ENCODE measurements at regions not wholly inside any gene's neighbourhood (a gene's known extent, or its start where the extent isn't known, plus 50 kb on each side); places are given as distances from the start of the nearest gene placed in this dataset.

GRCh38 chr21:35895598-35895997 lies 164.7 kb downstream of the SETD4 start:
- DNase-seq (ENCODE audit: low read depth) = no peak

GRCh38 chr21:35893156-35893555 lies 167.2 kb downstream of the SETD4 start:
- DNase-seq (ENCODE audit: low read depth) = no peak

DNA sequence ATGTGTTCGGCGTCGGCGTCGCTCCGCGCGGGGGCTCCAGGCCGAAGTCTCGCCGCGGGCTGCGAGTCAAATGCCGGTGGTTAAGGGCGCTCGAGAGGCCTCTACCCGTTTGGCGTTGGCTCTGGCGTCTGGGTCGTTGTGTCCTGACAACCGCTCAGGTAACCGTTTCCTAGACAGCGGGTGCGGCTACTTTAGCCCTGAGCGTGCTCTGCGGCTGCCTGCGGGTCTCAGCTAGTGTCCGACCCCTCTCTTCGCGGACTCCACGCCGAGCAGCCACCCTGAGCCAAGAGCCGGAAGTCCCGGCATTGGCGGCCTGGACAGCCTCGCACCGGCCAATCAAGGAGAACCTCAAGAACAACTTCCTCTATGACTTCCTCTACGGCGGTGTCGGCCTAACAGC lies 173.4 kb downstream of the SETD4 start:
- no peak for DNase-seq (ENCODE audit: low read depth)

- no peak for DNase-seq (ENCODE audit: low read depth)
Observed at GRCh38 chr21:35885942-35886541, 174.3 kb downstream of the SETD4 start.

- no peak for DNase-seq (ENCODE audit: low read depth)
Observed at GRCh38 chr21:35882791-35883240, 177.5 kb downstream of the SETD4 start.

GRCh38 chr21:35873441-35873840 lies 186.9 kb downstream of the SETD4 start:
- no peak for DNase-seq (ENCODE audit: low read depth)

- no peak for DNase-seq (ENCODE audit: low read depth)
Observed at GRCh38 chr21:35871906-35872305, 188.4 kb downstream of the SETD4 start.

- no peak for DNase-seq (ENCODE audit: low read depth)
Observed at GRCh38 chr21:35868869-35869223, 191.5 kb downstream of the SETD4 start.

DNA sequence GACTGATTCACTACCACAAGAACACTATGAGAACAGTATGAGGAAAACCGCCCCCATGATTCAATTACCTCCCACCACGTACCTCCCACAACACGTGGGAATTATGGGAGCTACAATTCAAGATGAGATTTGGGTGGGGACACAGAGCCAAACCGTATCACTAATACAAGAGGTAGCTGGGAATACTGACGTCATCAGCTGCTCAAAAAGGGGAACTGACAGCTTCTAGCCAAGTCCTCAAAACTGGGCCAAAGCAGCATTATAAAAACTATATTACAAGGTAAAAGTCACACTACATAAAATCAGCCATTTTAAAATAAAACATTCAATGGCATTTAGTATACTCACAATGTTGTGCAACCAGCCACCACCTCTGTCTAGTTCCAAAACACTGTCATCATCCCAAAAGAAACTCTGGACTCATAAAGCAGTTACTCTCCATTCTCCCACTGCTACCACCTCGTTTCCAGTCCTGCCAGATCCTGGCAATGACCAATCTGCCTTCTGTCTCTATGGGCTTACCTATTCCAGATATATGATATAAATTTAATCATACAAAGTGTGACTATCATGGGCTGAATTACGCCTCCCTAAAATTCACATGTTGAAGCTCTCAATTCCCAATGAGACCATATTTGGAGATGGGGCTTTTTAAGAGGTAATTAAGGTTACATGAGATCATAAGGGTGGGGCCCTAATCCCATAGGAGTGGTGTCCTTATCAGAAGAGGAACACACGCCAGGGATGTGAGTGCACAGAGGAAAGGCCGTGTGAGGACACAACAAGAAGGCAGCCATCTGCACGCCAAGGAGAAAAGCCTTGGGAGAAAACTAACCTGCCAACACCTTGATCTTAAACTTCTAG lies 192.1 kb downstream of the SETD4 start:
- no peak for DNase-seq (ENCODE audit: low read depth)

DNA sequence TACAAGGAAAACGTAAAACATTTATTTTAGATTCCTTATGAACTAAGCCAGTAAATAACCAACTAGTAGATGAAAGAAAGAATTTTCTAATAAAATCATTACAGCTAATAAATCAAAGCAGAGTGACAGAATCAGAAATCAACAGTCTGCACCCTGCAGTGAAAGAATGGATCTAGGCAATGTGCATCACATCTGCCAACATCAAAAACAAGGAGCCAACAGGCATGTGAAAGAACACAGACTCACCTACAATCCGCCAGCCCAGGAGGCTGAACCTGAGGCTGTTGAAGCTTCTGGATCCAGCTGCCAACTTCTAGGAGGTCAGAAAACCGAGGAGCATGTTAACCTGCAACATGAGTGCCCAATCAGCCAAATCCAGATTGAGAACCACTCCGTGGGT lies 196.3 kb downstream of the SETD4 start:
- no peak for DNase-seq (ENCODE audit: low read depth)

- DNase-seq (ENCODE audit: low read depth) = no peak
Observed at GRCh38 chr21:35862969-35863368, 197.4 kb downstream of the SETD4 start.

DNA sequence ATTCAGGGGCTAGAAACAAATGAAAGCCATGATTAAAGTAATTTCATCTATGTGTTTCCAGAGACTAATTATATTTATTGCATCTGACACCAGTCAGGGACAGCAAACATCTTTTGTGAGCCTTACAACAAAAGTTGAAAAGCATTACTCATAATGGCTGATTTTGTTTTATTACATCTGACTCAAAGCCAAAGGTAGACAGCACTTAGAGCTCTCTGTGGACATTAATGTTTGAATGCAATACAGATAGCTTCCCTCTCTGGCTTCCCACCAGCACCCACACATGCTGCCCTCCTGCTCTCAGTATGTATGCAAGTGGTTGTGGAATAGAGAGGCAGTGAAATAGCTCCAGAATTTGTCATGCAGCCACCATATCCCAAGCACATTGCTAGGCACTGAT lies 198.7 kb downstream of the SETD4 start:
- no peak for DNase-seq (ENCODE audit: low read depth)

- no peak for DNase-seq (ENCODE audit: low read depth)
Observed at GRCh38 chr21:35860189-35860869, 200.0 kb downstream of the SETD4 start.

DNA sequence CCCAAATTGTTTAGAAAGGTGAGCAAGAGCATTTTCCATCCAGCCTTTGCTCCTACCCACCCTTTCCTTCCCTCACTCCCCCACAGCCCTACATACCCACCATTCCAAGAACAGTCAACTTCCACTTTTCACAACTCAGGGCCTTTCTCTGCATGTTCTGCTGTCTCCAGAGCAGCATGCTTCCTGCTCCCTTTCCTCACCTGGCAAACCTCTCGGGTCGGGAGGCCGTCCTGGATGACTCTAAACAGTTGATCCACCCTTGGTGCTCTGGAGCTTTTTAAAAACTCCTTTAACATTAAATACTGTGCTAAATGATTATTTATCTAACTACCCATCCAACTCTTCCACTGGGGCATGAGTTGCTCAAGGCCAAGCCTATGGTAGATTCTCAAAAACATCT lies 200.6 kb downstream of the SETD4 start:
- no peak for DNase-seq (ENCODE audit: low read depth)

DNA sequence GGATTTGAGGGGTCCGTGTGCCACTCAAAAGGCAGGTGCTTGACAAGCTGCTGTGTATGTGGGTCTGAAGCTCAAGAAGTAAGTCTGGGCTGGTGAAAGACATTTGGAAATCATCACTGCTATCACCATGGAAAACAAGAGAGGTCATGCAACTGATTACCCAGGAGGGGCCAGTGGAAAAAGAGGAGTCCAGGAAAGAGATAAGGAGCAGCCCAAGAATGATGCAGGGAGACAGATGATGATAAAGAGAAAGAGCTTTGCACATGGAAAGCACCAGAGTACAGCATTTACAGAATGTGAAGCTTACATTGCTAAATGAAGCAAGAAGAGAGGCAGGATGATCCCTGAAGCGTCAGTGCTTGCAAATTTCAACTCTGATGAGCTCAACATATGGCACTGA lies 203.2 kb downstream of the SETD4 start:
- no peak for DNase-seq (ENCODE audit: low read depth)

GRCh38 chr21:35855484-35855883 lies 204.8 kb downstream of the SETD4 start:
- no peak for DNase-seq (ENCODE audit: low read depth)

GRCh38 chr21:35854281-35854680 lies 206.0 kb downstream of the SETD4 start:
- DNase-seq (ENCODE audit: low read depth) = no peak

DNA sequence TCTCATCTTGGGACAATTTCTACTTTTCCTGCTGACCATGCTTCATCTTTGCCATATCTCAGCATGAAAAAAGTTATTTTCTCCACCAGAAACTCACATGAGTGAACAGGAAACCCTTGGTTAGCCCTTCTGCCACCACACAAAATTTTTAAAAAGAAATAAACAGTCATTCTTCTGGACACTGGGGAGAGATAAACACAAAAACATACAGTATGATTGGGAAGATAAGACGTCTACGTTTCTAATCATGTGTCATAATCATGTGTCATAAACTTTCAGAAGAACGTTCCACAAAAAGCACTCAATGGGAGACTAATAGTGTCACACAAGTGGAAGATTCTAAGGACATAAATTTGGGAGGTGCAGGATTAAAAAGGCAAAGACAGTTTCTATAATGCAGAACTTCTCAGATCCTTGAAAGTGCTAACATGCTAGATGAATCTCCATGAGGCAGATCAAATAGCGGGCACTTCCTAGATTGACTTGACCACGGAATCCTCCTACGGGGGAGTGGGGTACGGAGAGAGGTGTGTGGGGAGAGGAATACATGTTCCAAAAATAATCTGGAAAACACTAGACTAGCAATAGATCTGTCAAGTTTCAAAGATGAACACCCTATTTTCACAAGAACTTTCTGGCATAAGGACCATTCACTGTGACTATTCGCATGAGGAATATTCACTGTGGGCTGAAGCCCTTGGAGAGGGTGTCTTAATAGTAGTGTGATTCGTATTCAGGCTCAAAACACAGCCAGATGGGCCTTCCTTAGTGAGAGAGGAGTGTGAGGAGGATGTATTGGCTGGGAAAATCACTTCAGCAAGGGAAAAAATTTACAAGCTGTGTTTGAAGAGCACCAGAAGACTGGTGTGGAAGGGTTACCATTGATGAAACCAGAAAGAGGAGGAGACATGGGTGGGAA lies 206.7 kb downstream of the SETD4 start:
- no peak for DNase-seq (ENCODE audit: low read depth)

- DNase-seq (ENCODE audit: low read depth) = no peak
Observed at GRCh38 chr21:35852820-35853219, 207.5 kb downstream of the SETD4 start.

- DNase-seq (ENCODE audit: low read depth) = no peak
Observed at GRCh38 chr21:35850542-35851103, 209.7 kb downstream of the SETD4 start.

GRCh38 chr21:35850029-35850428 lies 210.3 kb downstream of the SETD4 start:
- no peak for DNase-seq (ENCODE audit: low read depth)

- no peak for DNase-seq (ENCODE audit: low read depth)
Observed at GRCh38 chr21:35849144-35849543, 211.2 kb downstream of the SETD4 start.
